OCI-LY3 (cell line): ENCODE measurements at regions not wholly inside any gene's neighbourhood (a gene's known extent, or its start where the extent isn't known, plus 50 kb on each side); places are given as distances from the start of the nearest gene placed in this dataset.

Source experiments
- H2AFZ ChIP-seq: fragments of 200-600, 300-600 bp; shearing (Covaris generic); 2 replicates; pipeline ENCODE4 v1.6.0; 2014; ENCODE audit warnings: antibody characterized with exemption, low read depth, low read length
- H3K27ac ChIP-seq: fragments of 200-600, 300-600 bp; sonication (generic); 2 replicates; pipeline ENCODE4 v1.5.1; 2014; ENCODE audit warnings: mild to moderate bottlenecking, low read length, moderate library complexity, mixed read lengths
- H3K27me3 ChIP-seq: fragments of 200-600, 300-600 bp; sonication (generic); 2 replicates; pipeline ENCODE4 v1.6.1; 2014; ENCODE audit warnings: low read depth, low read length, mixed read lengths
- H3K36me3 ChIP-seq: fragments of 200-600, 300-600 bp; sonication (generic); replicated peaks from 2 replicates; pipeline ENCODE3; 2014; ENCODE audit warnings: low read depth, low read length, mixed read lengths
- H3K4me1 ChIP-seq: fragments of 300-600, 200-600 bp; sonication (generic); 2 replicates; pipeline ENCODE4 v1.6.1; 2014; ENCODE audit warnings: low read length, mixed read lengths
- H3K4me2 ChIP-seq: fragments of 200-600, 300-600 bp; sonication (generic); 2 replicates; pipeline ENCODE4 v1.6.1; 2014; ENCODE audit warnings: low read length, mixed read lengths
- H3K4me3 ChIP-seq: fragments of 300-600, 200-600 bp; sonication (generic); 2 replicates; pipeline ENCODE4 v1.5.1; 2014; ENCODE audit warnings: antibody characterized with exemption, mild to moderate bottlenecking, low read length, moderate library complexity
- H3K79me2 ChIP-seq: fragments of 300-600, 200-600 bp; shearing (Covaris generic); 2 replicates; pipeline ENCODE4 v1.6.1; 2014; ENCODE audit warnings: mild to moderate bottlenecking, low read length, mixed read lengths
- H3K9ac ChIP-seq: fragments of 300-600, 200-600 bp; shearing (Covaris generic); 2 replicates; pipeline ENCODE4 v1.6.0; 2014; ENCODE audit warnings: mild to moderate bottlenecking, low read length, moderate library complexity
- H3K9me3 ChIP-seq: fragments of 200-600, 300-600 bp; shearing (Covaris generic); 2 replicates; pipeline ENCODE4 v1.6.1; 2014; ENCODE audit warnings: low read length, mixed read lengths; ENCODE audit not compliant: insufficient read depth
- H4K20me1 ChIP-seq: fragments of 200-600, 300-600 bp; sonication (generic); 2 replicates; pipeline ENCODE4 v1.6.1; 2016; ENCODE audit warnings: low read length, mixed read lengths; ENCODE audit not compliant: insufficient read depth
- EZH2phosphoT487 ChIP-seq: fragments of 200-600 bp; shearing (Covaris generic); IDR thresholded peaks from 2 replicates; pipeline ENCODE4 v1.6.1; 2018; ENCODE audit warnings: antibody characterized with exemption, mixed run types, low read depth
- TF ChIP-seq, protein P1 (sequence below): fragments of 200-600, 300-600 bp; sonication (generic); IDR thresholded peaks from 2 replicates; pipeline ENCODE4 v1.5.1; 2014; ENCODE audit warnings: antibody characterized with exemption, low read length, low read depth

DNA sequence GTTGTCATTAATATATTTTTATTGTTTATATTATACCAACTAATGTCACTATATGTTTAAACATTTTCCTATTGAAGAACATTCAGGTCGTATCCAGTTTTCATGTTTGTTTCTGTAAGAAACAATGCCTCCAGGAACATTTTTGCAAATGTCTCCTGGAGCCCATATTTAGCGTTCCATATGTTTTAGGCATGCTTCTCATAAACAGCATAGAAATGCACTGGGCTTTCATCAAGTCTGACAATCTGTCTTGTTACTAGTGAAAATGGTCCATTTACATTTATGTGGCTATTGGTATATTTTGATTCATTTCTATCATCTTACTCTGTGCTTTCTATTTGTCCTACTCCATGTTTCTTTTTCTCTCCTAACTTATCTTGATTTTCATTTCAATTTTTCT is 431.7 kb downstream of the TFAP2A start:
- no peaks in the 10 kb centered on the region for H3K9me3 ChIP-seq
- no peak overlapping the region for H3K9ac ChIP-seq
- H3K79me2 ChIP-seq, result no peaks in the 10 kb centered on the region
- H3K27ac ChIP-seq, result no peak overlapping the region
- no peak overlapping the region for H3K4me2 ChIP-seq
- no peak for TF ChIP-seq EZH2phosphoT487
- TF ChIP-seq, protein P1, sequence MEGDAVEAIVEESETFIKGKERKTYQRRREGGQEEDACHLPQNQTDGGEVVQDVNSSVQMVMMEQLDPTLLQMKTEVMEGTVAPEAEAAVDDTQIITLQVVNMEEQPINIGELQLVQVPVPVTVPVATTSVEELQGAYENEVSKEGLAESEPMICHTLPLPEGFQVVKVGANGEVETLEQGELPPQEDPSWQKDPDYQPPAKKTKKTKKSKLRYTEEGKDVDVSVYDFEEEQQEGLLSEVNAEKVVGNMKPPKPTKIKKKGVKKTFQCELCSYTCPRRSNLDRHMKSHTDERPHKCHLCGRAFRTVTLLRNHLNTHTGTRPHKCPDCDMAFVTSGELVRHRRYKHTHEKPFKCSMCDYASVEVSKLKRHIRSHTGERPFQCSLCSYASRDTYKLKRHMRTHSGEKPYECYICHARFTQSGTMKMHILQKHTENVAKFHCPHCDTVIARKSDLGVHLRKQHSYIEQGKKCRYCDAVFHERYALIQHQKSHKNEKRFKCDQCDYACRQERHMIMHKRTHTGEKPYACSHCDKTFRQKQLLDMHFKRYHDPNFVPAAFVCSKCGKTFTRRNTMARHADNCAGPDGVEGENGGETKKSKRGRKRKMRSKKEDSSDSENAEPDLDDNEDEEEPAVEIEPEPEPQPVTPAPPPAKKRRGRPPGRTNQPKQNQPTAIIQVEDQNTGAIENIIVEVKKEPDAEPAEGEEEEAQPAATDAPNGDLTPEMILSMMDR, result no peak
- no peak overlapping the region for H3K4me3 ChIP-seq
- H4K20me1 ChIP-seq, result no peaks in the 10 kb centered on the region
- no peak overlapping the region for H2AFZ ChIP-seq
- H3K36me3 ChIP-seq, result no peaks in the 10 kb centered on the region
- no peaks in the 10 kb centered on the region for H3K27me3 ChIP-seq
- H3K4me1 ChIP-seq, result no peaks in the 10 kb centered on the region

DNA sequence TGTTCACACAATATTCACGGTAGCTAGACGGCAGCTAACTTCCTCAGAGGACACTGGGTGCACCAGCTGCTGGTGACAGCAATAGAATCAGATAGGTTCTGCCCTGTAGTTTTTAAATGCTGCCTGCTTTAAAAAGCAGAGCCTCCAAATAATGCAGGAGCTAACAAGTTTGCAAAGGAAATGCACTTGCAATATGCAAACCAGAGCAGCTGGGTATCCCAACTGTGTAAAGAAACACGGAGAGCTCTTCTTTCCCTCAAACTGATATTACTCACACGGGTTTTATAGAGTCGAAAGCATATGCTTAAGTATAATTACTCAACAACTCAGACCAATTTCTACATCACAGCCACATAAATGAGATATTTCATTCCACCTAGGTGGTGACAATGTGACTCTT is 432.7 kb downstream of the TFAP2A start:
- TF ChIP-seq, protein P1, result no peak
- TF ChIP-seq EZH2phosphoT487, result no peak
- no peak overlapping the region for H2AFZ ChIP-seq

DNA sequence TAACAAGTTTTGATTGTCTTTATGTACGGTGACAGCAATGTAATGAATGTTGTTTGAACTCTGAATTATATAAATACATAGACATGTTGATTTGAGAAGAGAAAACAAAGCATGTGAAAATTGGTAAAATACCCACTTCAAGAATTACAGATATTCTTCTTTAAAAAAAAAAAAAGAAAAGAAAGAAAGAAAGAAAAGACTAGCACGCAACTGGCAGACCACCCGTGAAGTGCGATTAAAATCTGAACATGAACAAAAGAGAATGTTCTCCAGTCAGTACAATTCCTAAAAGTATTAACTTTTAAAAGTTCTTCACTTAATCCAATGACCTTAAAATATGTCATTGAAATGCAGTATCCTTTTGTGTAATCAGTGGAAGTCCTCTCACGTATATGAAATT is 434.9 kb downstream of the TFAP2A start:
- no peaks in the 10 kb centered on the region for H4K20me1 ChIP-seq
- H3K9me3 ChIP-seq, result no peaks in the 10 kb centered on the region
- no peaks in the 10 kb centered on the region for H3K36me3 ChIP-seq
- H3K4me3 ChIP-seq, result no peak overlapping the region
- H3K4me2 ChIP-seq, result no peak overlapping the region
- H3K79me2 ChIP-seq, result no peaks in the 10 kb centered on the region
- H2AFZ ChIP-seq, result no peak overlapping the region
- TF ChIP-seq EZH2phosphoT487, result no peak
- TF ChIP-seq, protein P1, result no peak
- H3K27me3 ChIP-seq, result no peaks in the 10 kb centered on the region
- H3K27ac ChIP-seq, result no peak overlapping the region
- no peak overlapping the region for H3K9ac ChIP-seq
- H3K4me1 ChIP-seq, result no peaks in the 10 kb centered on the region

More for the DNA sequence above, 432.7 kb downstream of the TFAP2A start:
- Histone ChIP-seq H3K9ac (no peak overlapping the region), H3K4me3 (no peak overlapping the region), H3K27ac (no peak overlapping the region), H3K9me3 (no peaks in the 10 kb centered on the region), H3K4me1 (no peaks in the 10 kb centered on the region), H4K20me1 (no peaks in the 10 kb centered on the region), H3K36me3 (no peaks in the 10 kb centered on the region), H3K4me2 (no peak overlapping the region), H3K27me3 (no peaks in the 10 kb centered on the region), H3K79me2 (no peaks in the 10 kb centered on the region)

DNA sequence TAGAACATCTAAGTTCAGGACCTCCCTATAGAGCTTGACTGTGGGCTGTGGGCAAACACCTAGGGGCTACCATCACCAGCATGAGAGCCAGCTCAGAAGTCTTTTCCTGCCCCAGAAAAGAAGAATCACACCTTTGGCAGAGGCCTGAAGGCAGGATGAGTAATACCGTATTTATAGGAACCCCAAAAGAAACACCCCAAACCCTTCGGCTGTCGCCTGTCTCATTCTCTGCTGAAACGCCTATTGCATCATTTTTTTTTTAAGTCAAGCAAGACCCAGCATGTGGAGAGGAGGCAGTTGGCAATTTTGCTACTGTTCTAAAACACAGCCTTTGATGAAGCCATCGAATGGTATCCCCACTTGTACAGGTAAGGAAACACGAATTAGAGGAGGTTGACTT is 436.4 kb downstream of the TFAP2A start:
- Histone ChIP-seq H3K4me3 (no peak overlapping the region), H3K27me3 (no peaks in the 10 kb centered on the region), H3K79me2 (no peaks in the 10 kb centered on the region), H4K20me1 (no peaks in the 10 kb centered on the region), H3K4me1 (no peaks in the 10 kb centered on the region), H3K27ac (no peak overlapping the region), H3K9me3 (no peaks in the 10 kb centered on the region), H2AFZ (no peak overlapping the region), H3K4me2 (no peak overlapping the region), H3K36me3 (no peaks in the 10 kb centered on the region), H3K9ac (no peak overlapping the region)
- TF ChIP-seq EZH2phosphoT487, result no peak
- TF ChIP-seq, protein P1, result no peak
